HFFc6 (cell line): ENCODE measurements at regions not wholly inside any gene's neighbourhood (a gene's known extent, or its start where the extent isn't known, plus 50 kb on each side); places are given as distances from the start of the nearest gene placed in this dataset.

ENCODE experiments used
- DNase-seq: peaks from one replicate; pipeline ENCODE4 v3.0.0-alpha.2; 2018
- H3K27ac Mint-ChIP-seq: 2 replicates; pipeline ENCODE4 v1.8.0; 2020; ENCODE audit warnings: mild to moderate bottlenecking, mixed read lengths
- H3K27me3 Mint-ChIP-seq: 2 replicates; pipeline ENCODE4 v1.8.0; 2021; ENCODE audit warnings: mild to moderate bottlenecking, moderate library complexity, mixed read lengths; ENCODE audit not compliant: insufficient read depth
- H3K36me3 Mint-ChIP-seq: 2 replicates; pipeline ENCODE4 v1.8.0; 2021; ENCODE audit warnings: low read depth, mixed read lengths
- H3K4me1 Mint-ChIP-seq: 2 replicates; pipeline ENCODE4 v1.8.0; 2020; ENCODE audit warnings: low read depth, mixed read lengths
- H3K4me3 Mint-ChIP-seq: 2 replicates; pipeline ENCODE4 v1.8.0; 2020; ENCODE audit warnings: mild to moderate bottlenecking, moderate library complexity, mixed read lengths
- H3K9me3 Mint-ChIP-seq: 2 replicates; pipeline ENCODE4 v1.8.0; 2020; ENCODE audit warnings: mild to moderate bottlenecking, mixed read lengths
- CTCF ChIP-seq: fragments of 200-600 bp; sonication (generic); IDR thresholded peaks from 2 replicates; pipeline ENCODE4 v1.5.0; 2021; ENCODE audit warnings: antibody characterized with exemption, mild to moderate bottlenecking

- H3K27ac Mint-ChIP-seq, result no peak overlapping the region
- DNase-seq, result no peak
- H3K4me1 Mint-ChIP-seq, result no peaks in the 10 kb centered on the region
These were observed 1699.8 kb upstream of the IGFBP7 start for GRCh38 chr4:58809948-58810347.

GRCh38 chr4:58809366-58809765, 1699.2 kb upstream of the IGFBP7 start:
- no peaks in the 10 kb centered on the region for H3K27me3 Mint-ChIP-seq
- peaks cover 36% of the 10 kb centered on the region for H3K9me3 Mint-ChIP-seq
- no peak overlapping the region for H3K4me3 Mint-ChIP-seq
- no peaks in the 10 kb centered on the region for H3K36me3 Mint-ChIP-seq
- no peak for TF ChIP-seq CTCF
- no peaks in the 10 kb centered on the region for H3K4me1 Mint-ChIP-seq
- H3K27ac Mint-ChIP-seq, result no peak overlapping the region
- DNase-seq, result no peak

More at GRCh38 chr4:58809948-58810347, 1699.8 kb upstream of the IGFBP7 start:
- Mint-ChIP-seq H3K4me3 (no peak overlapping the region), H3K27me3 (no peaks in the 10 kb centered on the region), H3K9me3 (peaks cover 39% of the 10 kb centered on the region), H3K36me3 (no peaks in the 10 kb centered on the region)
- TF ChIP-seq CTCF, result no peak

- Mint-ChIP-seq H3K9me3 (peaks cover 36% of the 10 kb centered on the region), H3K36me3 (no peaks in the 10 kb centered on the region), H3K4me3 (no peak overlapping the region), H3K4me1 (no peaks in the 10 kb centered on the region), H3K27me3 (no peaks in the 10 kb centered on the region), H3K27ac (no peak overlapping the region)
- DNase-seq, result no peak
- no peak for TF ChIP-seq CTCF
These were observed 1698.6 kb upstream of the IGFBP7 start for GRCh38 chr4:58808817-58809216.

- no peaks in the 10 kb centered on the region for H3K4me1 Mint-ChIP-seq
- no peaks in the 10 kb centered on the region for H3K36me3 Mint-ChIP-seq
- no peak overlapping the region for H3K4me3 Mint-ChIP-seq
- no peak for TF ChIP-seq CTCF
- H3K9me3 Mint-ChIP-seq, result peaks cover 33% of the 10 kb centered on the region
- H3K27me3 Mint-ChIP-seq, result no peaks in the 10 kb centered on the region
- no peak for DNase-seq
- no peak overlapping the region for H3K27ac Mint-ChIP-seq
These were observed 1697.8 kb upstream of the IGFBP7 start for GRCh38 chr4:58807843-58808615.

- H3K36me3 Mint-ChIP-seq, result no peaks in the 10 kb centered on the region
- TF ChIP-seq CTCF, result no peak
- H3K4me1 Mint-ChIP-seq, result no peaks in the 10 kb centered on the region
- H3K27me3 Mint-ChIP-seq, result no peaks in the 10 kb centered on the region
- H3K9me3 Mint-ChIP-seq, result peaks cover 9% of the 10 kb centered on the region
- H3K27ac Mint-ChIP-seq, result no peak overlapping the region
- H3K4me3 Mint-ChIP-seq, result no peak overlapping the region
- no peak for DNase-seq
These were observed 1666.4 kb upstream of the IGFBP7 start for GRCh38 chr4:58776627-58777026.
